ENCODE measurements at regions not wholly inside any gene's neighbourhood (a gene's known extent, or its start where the extent isn't known, plus 50 kb on each side); places are given as distances from the start of the nearest gene placed in this dataset.

- Mint-ChIP-seq H3K4me1 (ENCODE audit: low read depth, unreplicated experiment) (no peaks in the 10 kb centered on the region), H3K36me3 (ENCODE audit: low read depth, unreplicated experiment) (no peaks in the 10 kb centered on the region), H3K27ac (ENCODE audit: unreplicated experiment) (no peak overlapping the region), H3K9me3 (ENCODE audit: unreplicated experiment) (no peaks in the 10 kb centered on the region), H3K27me3 (ENCODE audit: low read depth, unreplicated experiment) (peaks cover 34% of the 10 kb centered on the region), H3K4me3 (ENCODE audit: unreplicated experiment) (no peak overlapping the region)
- H3K4me1 ChIP-seq (ENCODE audit: insufficient read depth, low read length) = no peaks in the 10 kb centered on the region
- no peak for FAIRE-seq
- H2AFZ ChIP-seq (ENCODE audit: low read depth, low read length) = no peak overlapping the region
- peaks cover 2% of the 10 kb centered on the region for H3K27me3 ChIP-seq (ENCODE audit: insufficient read depth, low read length)
- no peak overlapping the region for H3K4me3 ChIP-seq (ENCODE audit: insufficient read depth, low read depth, low read length)
- no peak for TF ChIP-seq CTCF (IDR thresholded peaks at IDR 0.05; ENCODE audit: insufficient read depth, low read depth, low read length)
- no peak for TF ChIP-seq EZH2 (IDR thresholded peaks at IDR 0.05; ENCODE audit: insufficient read depth, low read length)
- no peak overlapping the region for H3K9ac ChIP-seq (ENCODE audit: low read length)
- DNase-seq (ENCODE audit: low read depth) = no peak
- no peaks in the 10 kb centered on the region for H3K79me2 ChIP-seq (ENCODE audit: insufficient read depth, low read length)
- H3K4me2 ChIP-seq (ENCODE audit: low read length) = no peak overlapping the region
- H3K27ac ChIP-seq (ENCODE audit: low read depth, low read length) = no peak overlapping the region
- H3K36me3 ChIP-seq (ENCODE audit: insufficient read depth, low read length) = no peaks in the 10 kb centered on the region
- no peaks in the 10 kb centered on the region for H3K9me3 ChIP-seq (ENCODE audit: insufficient read depth, low read depth, low read length)
- no peaks in the 10 kb centered on the region for H4K20me1 ChIP-seq (ENCODE audit: insufficient read depth, low read length)
Measured at GRCh38 chr4:1571165-1572009, 112.7 kb downstream of the FAM53A start.

- Mint-ChIP-seq H3K4me1 (ENCODE audit: low read depth, unreplicated experiment) (no peaks in the 10 kb centered on the region), H3K36me3 (ENCODE audit: low read depth, unreplicated experiment) (no peaks in the 10 kb centered on the region), H3K27me3 (ENCODE audit: low read depth, unreplicated experiment) (peaks cover 31% of the 10 kb centered on the region), H3K9me3 (ENCODE audit: unreplicated experiment) (no peaks in the 10 kb centered on the region), H3K27ac (ENCODE audit: unreplicated experiment) (no peak overlapping the region), H3K4me3 (ENCODE audit: unreplicated experiment) (no peak overlapping the region)
- H2AFZ ChIP-seq (ENCODE audit: low read depth, low read length) = no peak overlapping the region
- H3K4me3 ChIP-seq (ENCODE audit: insufficient read depth, low read depth, low read length) = no peak overlapping the region
- DNase-seq (ENCODE audit: low read depth) (no peak), FAIRE-seq (no peak)
- no peaks in the 10 kb centered on the region for H3K36me3 ChIP-seq (ENCODE audit: insufficient read depth, low read length)
- no peaks in the 10 kb centered on the region for H3K4me1 ChIP-seq (ENCODE audit: insufficient read depth, low read length)
- H3K79me2 ChIP-seq (ENCODE audit: insufficient read depth, low read length) = no peaks in the 10 kb centered on the region
- no peaks in the 10 kb centered on the region for H3K27me3 ChIP-seq (ENCODE audit: insufficient read depth, low read length)
- H3K4me2 ChIP-seq (ENCODE audit: low read length) = no peak overlapping the region
- TF ChIP-seq CTCF (IDR thresholded peaks at IDR 0.05; ENCODE audit: insufficient read depth, low read depth, low read length) = no peak
- TF ChIP-seq EZH2 (IDR thresholded peaks at IDR 0.05; ENCODE audit: insufficient read depth, low read length) = no peak
- no peak overlapping the region for H3K9ac ChIP-seq (ENCODE audit: low read length)
- no peaks in the 10 kb centered on the region for H3K9me3 ChIP-seq (ENCODE audit: insufficient read depth, low read depth, low read length)
- no peak overlapping the region for H3K27ac ChIP-seq (ENCODE audit: low read depth, low read length)
- H4K20me1 ChIP-seq (ENCODE audit: insufficient read depth, low read length) = no peaks in the 10 kb centered on the region
Measured at GRCh38 chr4:1570291-1571164, 113.6 kb downstream of the FAM53A start.

Measured in astrocyte (in vitro differentiated cells and primary cell).